H1 (cell line): ENCODE measurements at regions not wholly inside any gene's neighbourhood (a gene's known extent, or its start where the extent isn't known, plus 50 kb on each side); places are given as distances from the start of the nearest gene placed in this dataset.

ENCODE experiments used
- CTCF ChIA-PET: fragments of 300-600 bp; sonication (Branson Sonifier 250); formaldehyde crosslinking; loops from one replicate; lab custom pipeline; 2021; ENCODE audit not compliant: partially characterized antibody; lab: Charles Lee
- POLR2A ChIA-PET: fragments of 300-600 bp; sonication (Branson Sonifier 250); formaldehyde crosslinking; loops from one replicate; lab custom pipeline; 2021; ENCODE audit warnings: inconsistent platforms; ENCODE audit not compliant: partially characterized antibody; lab: Charles Lee
- DNase-seq, 2 experiments: peaks; one replicate each; pipeline versions ENCODE4 v3.0.0 to v3.0.0-alpha.2; 2010 to 2022; ENCODE audit warnings: low spot score in 2 of 2, low read depth in 1 of 2, mixed read lengths in 1 of 2
- FAIRE-seq: peaks from 2 replicates; lab custom pipeline; 2011; peaks lifted over from hg19 to GRCh38; lab: Jason Lieb, UNC
- H2AFZ ChIP-seq: 2 replicates; pipeline ENCODE4 v1.8.1; 2012; ENCODE audit warnings: low read length, inconsistent platforms
- H2AK5ac ChIP-seq: 2 replicates; pipeline ENCODE4 v1.6.1; 2013; ENCODE audit warnings: low read depth, low read length
- H2BK120ac ChIP-seq: replicated peaks from 2 replicates; pipeline ENCODE3; 2013; ENCODE audit warnings: low read depth, low read length, inconsistent platforms
- H2BK12ac ChIP-seq: 2 replicates; pipeline ENCODE4 v1.6.1; 2013; ENCODE audit warnings: low read depth, low read length
- H2BK15ac ChIP-seq: 2 replicates; pipeline ENCODE4 v1.6.1; 2013; ENCODE audit warnings: low read length
- H2BK20ac ChIP-seq: 2 replicates; pipeline ENCODE4 v1.6.1; 2013; ENCODE audit warnings: low read length
- H2BK5ac ChIP-seq: 2 replicates; pipeline ENCODE4 v1.6.1; 2013; ENCODE audit warnings: low read depth, low read length
- H3K14ac ChIP-seq: 2 replicates; pipeline ENCODE4 v1.6.1; 2013; ENCODE audit warnings: inconsistent platforms; ENCODE audit not compliant: insufficient read length
- H3K18ac ChIP-seq: 2 replicates; pipeline ENCODE4 v1.6.1; 2013; ENCODE audit warnings: low read length; ENCODE audit errors: extremely low read depth
- H3K23ac ChIP-seq: 2 replicates; pipeline ENCODE4 v1.6.1; 2013; ENCODE audit warnings: inconsistent platforms; ENCODE audit not compliant: insufficient read length
- H3K23me2 ChIP-seq: 2 replicates; pipeline ENCODE4 v1.6.1; 2013; ENCODE audit warnings: low read depth, low read length
- H3K27ac ChIP-seq: 2 replicates; pipeline ENCODE4 v1.6.1; 2011; ENCODE audit warnings: low read depth, low read length, inconsistent platforms
- H3K27me3 ChIP-seq, 4 experiments: replicated peaks in 1 of 4; 1 replicate in 1 of 4; 2 replicates in 3 of 4; pipeline versions ENCODE4 v1.6.1 to v1.8.1; 2011 to 2013; ENCODE audit warnings: low read length in 3 of 4, mild to moderate bottlenecking in 3 of 4, inconsistent platforms in 2 of 4, mixed read lengths in 2 of 4, moderate library complexity in 1 of 4; ENCODE audit not compliant: control insufficient read depth in 3 of 4, insufficient read depth in 3 of 4; ENCODE audit errors: extremely low read depth in 1 of 4
- H3K36me3 ChIP-seq, 4 experiments: 2 replicates each; pipeline versions ENCODE4 v1.6.1 to v1.8.1; 2011 to 2013; ENCODE audit warnings: mild to moderate bottlenecking in 4 of 4, low read length in 3 of 4, moderate library complexity in 2 of 4, control low read depth in 1 of 4, inconsistent platforms in 1 of 4; ENCODE audit not compliant: insufficient read depth in 4 of 4, control insufficient read depth in 2 of 4
- H3K4ac ChIP-seq: replicated peaks from 2 replicates; pipeline ENCODE3; 2013; ENCODE audit warnings: low read length, low read depth, mixed read lengths, inconsistent platforms; ENCODE audit not compliant: insufficient read length
- H3K4me1 ChIP-seq, 4 experiments: replicated peaks in 1 of 4; 1 replicate in 1 of 4; 2 replicates in 3 of 4; pipeline versions ENCODE4 v1.6.1 to v1.8.1; 2011 to 2013; ENCODE audit warnings: low read length in 3 of 4, inconsistent platforms in 2 of 4, mixed read lengths in 1 of 4; ENCODE audit not compliant: insufficient read depth in 4 of 4, control insufficient read depth in 3 of 4
- H3K4me2 ChIP-seq, 2 experiments: 2 replicates each; pipeline versions ENCODE4 v1.6.1 to v1.8.1; 2011 to 2013; ENCODE audit warnings: low read depth in 2 of 2, low read length in 2 of 2, control low read depth in 1 of 2, inconsistent platforms in 1 of 2, mild to moderate bottlenecking in 1 of 2; ENCODE audit not compliant: insufficient read depth in 1 of 2
- H3K4me3 ChIP-seq, 4 experiments: fragments of 200-600, 300-600 bp in 1 of 4; sonication (generic), shearing (Covaris generic), sonication (Bioruptor Twin) in 1 of 4; 2 replicates each; pipeline versions ENCODE4 v1.5.1 to v1.8.1; 2011 to 2016; ENCODE audit warnings: low read length in 4 of 4, low read depth in 3 of 4, control low read depth in 2 of 4, inconsistent platforms in 2 of 4, mild to moderate bottlenecking in 2 of 4, mixed read lengths in 1 of 4, moderate library complexity in 1 of 4; ENCODE audit not compliant: insufficient read depth in 2 of 4; ENCODE audit errors: extremely low read depth in 1 of 4
- H3K56ac ChIP-seq: replicated peaks from 2 replicates; pipeline ENCODE3; 2013; ENCODE audit warnings: low read depth, mild to moderate bottlenecking, mixed read lengths, low read length, inconsistent platforms; ENCODE audit not compliant: insufficient read length
- H3K79me1 ChIP-seq: 2 replicates; pipeline ENCODE4 v1.6.1; 2013; ENCODE audit warnings: low read depth, low read length, control low read depth
- H3K79me2 ChIP-seq, 2 experiments: 2 replicates each; pipeline versions ENCODE4 v1.6.1 to v1.8.1; 2012 to 2013; ENCODE audit warnings: low read length in 2 of 2, mild to moderate bottlenecking in 2 of 2, inconsistent platforms in 1 of 2; ENCODE audit not compliant: insufficient read depth in 2 of 2, control insufficient read depth in 1 of 2
- H3K9ac ChIP-seq, 4 experiments: replicated peaks in 1 of 4; 1 replicate in 1 of 4; 2 replicates in 3 of 4; pipeline versions ENCODE4 v1.6.1 to v1.8.1; 2011 to 2013; ENCODE audit warnings: low read depth in 3 of 4, low read length in 3 of 4, control low read depth in 2 of 4, mild to moderate bottlenecking in 2 of 4, moderate library complexity in 2 of 4, inconsistent platforms in 1 of 4; ENCODE audit errors: extremely low read depth in 1 of 4
- H3K9me3 ChIP-seq, 2 experiments: 2 replicates each; pipeline versions ENCODE4 v1.6.1 to v1.8.1; 2012 to 2013; ENCODE audit warnings: mild to moderate bottlenecking in 2 of 2, moderate library complexity in 2 of 2, control low read depth in 1 of 2, inconsistent platforms in 1 of 2, low read depth in 1 of 2, low read length in 1 of 2, mixed read lengths in 1 of 2; ENCODE audit not compliant: insufficient read depth in 2 of 2
- H4K20me1 ChIP-seq, 2 experiments: replicated peaks in 1 of 2; 2 replicates each; pipeline versions ENCODE3 to v1.8.1; 2011 to 2013; ENCODE audit warnings: inconsistent platforms in 2 of 2, low read length in 2 of 2, mild to moderate bottlenecking in 1 of 2; ENCODE audit not compliant: insufficient read depth in 2 of 2, control insufficient read depth in 1 of 2
- H4K5ac ChIP-seq: 2 replicates; pipeline ENCODE4 v1.6.1; 2013; ENCODE audit warnings: low read length, low read depth, mixed read lengths, inconsistent platforms; ENCODE audit not compliant: insufficient read length
- H4K8ac ChIP-seq: 2 replicates; pipeline ENCODE4 v1.8.0; 2013; ENCODE audit warnings: mild to moderate bottlenecking, moderate library complexity, low read length, inconsistent platforms; ENCODE audit not compliant: insufficient read depth; ENCODE audit errors: extremely low read depth
- H4K91ac ChIP-seq: replicated peaks from 2 replicates; pipeline ENCODE3; 2013; ENCODE audit warnings: low read length, mixed read lengths, inconsistent platforms; ENCODE audit not compliant: insufficient read length
- CHD1 ChIP-seq: IDR thresholded peaks from 2 replicates; pipeline ENCODE4 v1.6.1; 2012; ENCODE audit warnings: low read depth, low read length, improper control_type of control experiment
- HDAC6 ChIP-seq: IDR thresholded peaks from one replicate; pipeline ENCODE4 v1.7.1; 2012; ENCODE audit warnings: low read depth, mild to moderate bottlenecking, inconsistent platforms, low read length, moderate library complexity
- JUND ChIP-seq: IDR thresholded peaks from 2 replicates; pipeline ENCODE4 v1.6.1; 2011; ENCODE audit warnings: mild to moderate bottlenecking, improper control_type of control experiment, low read length
- POLR2AphosphoS5 ChIP-seq: IDR thresholded peaks from 2 replicates; pipeline ENCODE4 v1.6.1; 2011; ENCODE audit warnings: low read depth, low read length
- RAD21 ChIP-seq, 2 experiments: IDR thresholded peaks in 1 of 2; conservative IDR thresholded peaks in 1 of 2; 2 replicates each; pipeline ENCODE4 v1.6.1; 2011; ENCODE audit warnings: low read depth in 2 of 2, low read length in 2 of 2, improper control_type of control experiment in 1 of 2, inconsistent platforms in 1 of 2, mild to moderate bottlenecking in 1 of 2, moderate library complexity in 1 of 2
- RBBP5 ChIP-seq: IDR thresholded peaks from 2 replicates; pipeline ENCODE4 v1.7.1; 2012; ENCODE audit warnings: low read depth, mild to moderate bottlenecking, inconsistent platforms, low read length, moderate library complexity, borderline replicate concordance
- SRF ChIP-seq: IDR thresholded peaks from 2 replicates; pipeline ENCODE4 v1.6.1; 2011; ENCODE audit warnings: mild to moderate bottlenecking, low read depth, low read length, moderate library complexity
- TBP ChIP-seq: IDR thresholded peaks from 2 replicates; pipeline ENCODE4 v1.6.1; 2011; ENCODE audit warnings: low read depth, low read length, improper control_type of control experiment
- TCF12 ChIP-seq: IDR thresholded peaks from 2 replicates; pipeline ENCODE4 v1.6.1; 2011; ENCODE audit warnings: low read depth, mild to moderate bottlenecking, low read length
- ZNF274 ChIP-seq: IDR thresholded peaks from 2 replicates; pipeline ENCODE4 v1.7.0; 2012; ENCODE audit warnings: low read length, borderline replicate concordance; ENCODE audit errors: extremely low read depth
- TF ChIP-seq, protein P1 (sequence below): IDR thresholded peaks from 2 replicates; pipeline ENCODE4 v1.6.1; 2012; ENCODE audit warnings: inconsistent platforms

DNA sequence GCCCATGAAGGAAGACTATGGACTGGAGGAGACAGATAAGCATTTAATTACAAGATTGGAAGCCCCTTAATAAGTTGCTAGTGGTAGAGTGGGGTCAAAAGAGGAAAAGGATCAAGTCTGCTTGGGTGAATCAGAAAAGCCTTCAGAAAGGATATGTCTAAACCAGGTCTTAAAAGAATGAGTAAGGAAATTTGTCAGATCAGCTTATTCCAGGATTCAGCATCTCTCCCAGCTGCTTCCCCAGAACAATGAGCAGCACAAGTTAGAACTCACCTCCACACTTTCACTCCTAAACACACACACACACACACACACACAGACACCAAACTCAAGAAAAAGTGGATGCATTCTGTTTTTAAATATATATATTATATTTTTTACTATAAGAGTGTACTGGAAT is 166.5 kb downstream of the CPEB2 start:
- H3K23me2 ChIP-seq = no peaks in the 10 kb centered on the region
- no peaks in the 10 kb centered on the region for H3K79me1 ChIP-seq
- POLR2A ChIA-PET = no interaction called here

More for the DNA sequence above, 166.5 kb downstream of the CPEB2 start:
- H3K56ac ChIP-seq = no peak overlapping the region
- no peak overlapping the region for H2BK12ac ChIP-seq
- peaks cover 0 to 2% (median 0%) of the 10 kb centered on the region in 4 experiments; a peak in 1 of 7 replicates for H3K4me1 ChIP-seq
- H4K8ac ChIP-seq = no peak overlapping the region
- no peaks in the 10 kb centered on the region for H3K79me2 ChIP-seq
- H3K27me3 ChIP-seq = peaks cover 0 to 1% (median 0%) of the 10 kb centered on the region in 4 experiments; a peak in 1 of 7 replicates
- H2AFZ ChIP-seq = no peak overlapping the region
- H3K9ac ChIP-seq = no peak overlapping the region
- H3K23ac ChIP-seq = no peak overlapping the region
- H3K27ac ChIP-seq = no peak overlapping the region
- no peak for FAIRE-seq
- no peak overlapping the region for H3K4me3 ChIP-seq
- no peak overlapping the region for H2BK20ac ChIP-seq
- no peak overlapping the region for H3K14ac ChIP-seq
- no peak overlapping the region for H4K5ac ChIP-seq
- no peaks in the 10 kb centered on the region for H4K20me1 ChIP-seq
- H3K4me2 ChIP-seq = no peak overlapping the region
- no peak overlapping the region for H2BK15ac ChIP-seq
- H3K4ac ChIP-seq = no peak overlapping the region
- H4K91ac ChIP-seq = no peak overlapping the region
- H2BK120ac ChIP-seq = no peak overlapping the region
- TF ChIP-seq RBBP5 (no peak), JUND (no peak), CHD1 (no peak), HDAC6 (no peak), POLR2AphosphoS5 (no peak), SRF (no peak), ZNF274 (no peak), TCF12 (no peak), TBP (no peak), RAD21 (IDR thresholded peaks at IDR 0.05 in 1 of 2, conservative IDR thresholded peaks at IDR 0.05 in 1 of 2; ENCODE audit: low read depth in 2 of 2, low read length in 2 of 2) (no peak)
- TF ChIP-seq, protein P1, sequence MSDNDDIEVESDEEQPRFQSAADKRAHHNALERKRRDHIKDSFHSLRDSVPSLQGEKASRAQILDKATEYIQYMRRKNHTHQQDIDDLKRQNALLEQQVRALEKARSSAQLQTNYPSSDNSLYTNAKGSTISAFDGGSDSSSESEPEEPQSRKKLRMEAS = no peak
- CTCF ChIA-PET = interaction anchor here (1.4 kb wide), 1 partner anchor 227 kb away, joined by 4 read pairs; no protein-coding TSS in a partner anchor
- no peak for DNase-seq
- H3K9me3 ChIP-seq = peaks cover 5 to 8% of the 10 kb centered on the region in 2 experiments; a peak in 2 of 4 replicates
- 0 out of 8 replicates have a peak, but pooled peaks cover 0 to 4% (median 0%) of the 10 kb centered on the region in 4 experiments for H3K36me3 ChIP-seq
- no peak overlapping the region for H2AK5ac ChIP-seq
- H3K18ac ChIP-seq = no peak overlapping the region
- no peak overlapping the region for H2BK5ac ChIP-seq
